ENCODE measurements at regions not wholly inside any gene's neighbourhood (a gene's known extent, or its start where the extent isn't known, plus 50 kb on each side); places are given as distances from the start of the nearest gene placed in this dataset.

DNA sequence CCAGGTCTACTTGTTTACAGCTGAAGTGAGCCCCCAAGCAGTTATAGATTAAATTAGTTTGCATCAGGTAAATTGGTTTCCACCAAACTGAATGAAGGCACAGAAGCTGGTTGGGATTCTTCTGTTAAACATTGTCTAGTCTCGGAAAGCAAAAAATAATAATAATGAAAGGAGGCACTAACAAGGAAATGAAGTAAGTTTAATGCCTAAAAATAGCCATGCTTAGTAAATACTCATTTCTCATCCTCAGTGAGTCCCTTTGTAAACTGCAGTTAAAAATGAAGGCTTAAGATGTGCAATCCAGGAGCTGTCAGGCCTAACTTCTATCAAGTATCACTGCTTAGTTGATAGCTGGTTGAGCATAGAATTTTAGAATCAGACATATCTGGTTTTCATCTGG lies 113.5 kb downstream of the BTG1 start:
- DNase-seq (ENCODE audit: low spot score), result no peak

- DNase-seq (ENCODE audit: low spot score), result peak; percentile 60
Observed at GRCh38 chr12:92030618-92031017, 115.0 kb downstream of the BTG1 start.

DNA sequence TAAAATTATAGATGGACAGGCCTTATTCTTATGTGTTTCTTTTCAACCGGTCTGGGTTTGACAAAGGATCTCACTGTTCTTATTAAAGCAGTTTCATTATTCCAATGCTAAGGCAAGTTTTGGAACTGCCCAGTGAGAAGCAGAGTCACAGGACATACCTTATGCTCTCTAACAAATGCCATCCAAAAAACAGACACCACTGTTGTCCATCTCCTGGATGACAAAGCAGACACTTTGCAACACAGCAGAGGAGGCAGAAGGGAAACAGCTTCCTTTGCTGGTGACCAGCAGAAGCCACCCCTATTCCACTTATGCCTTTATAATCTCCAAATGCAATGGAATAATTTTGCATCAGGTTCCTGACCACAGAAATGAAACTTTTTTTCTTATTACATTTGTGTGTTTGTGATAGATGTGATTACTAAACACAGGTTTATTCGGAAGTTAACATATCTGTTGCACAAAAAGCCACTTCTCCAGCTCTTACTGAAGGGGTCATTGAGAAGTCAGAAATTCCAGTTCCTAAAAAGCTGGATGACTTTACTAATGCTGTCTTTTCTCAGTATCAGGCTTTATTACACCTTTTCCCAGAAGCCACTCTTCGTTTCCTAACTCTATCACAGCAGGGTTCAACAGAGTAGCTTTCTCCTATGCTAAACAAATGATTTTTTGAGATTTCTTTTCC lies 115.6 kb downstream of the BTG1 start:
- no peak for DNase-seq (ENCODE audit: low spot score)

DNA sequence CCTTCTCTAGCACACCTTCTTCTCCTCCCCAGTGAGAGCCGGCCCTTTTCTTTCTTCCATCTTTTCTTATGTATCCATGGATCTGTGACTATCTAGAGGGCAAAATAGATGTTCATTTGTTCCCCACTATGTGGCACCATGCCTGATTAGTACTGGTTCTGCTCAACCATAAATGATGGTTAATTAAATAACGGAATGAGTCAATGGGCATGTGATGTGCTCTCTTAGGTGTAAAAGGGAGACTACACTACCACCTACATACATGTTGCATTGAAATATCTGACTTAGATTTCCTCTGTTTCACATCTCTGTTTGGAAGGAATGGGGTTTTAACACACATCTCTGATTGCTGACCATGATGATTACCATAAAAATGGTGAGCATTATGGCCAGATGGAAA lies 116.5 kb downstream of the BTG1 start:
- no peak for DNase-seq (ENCODE audit: low spot score)

DNA sequence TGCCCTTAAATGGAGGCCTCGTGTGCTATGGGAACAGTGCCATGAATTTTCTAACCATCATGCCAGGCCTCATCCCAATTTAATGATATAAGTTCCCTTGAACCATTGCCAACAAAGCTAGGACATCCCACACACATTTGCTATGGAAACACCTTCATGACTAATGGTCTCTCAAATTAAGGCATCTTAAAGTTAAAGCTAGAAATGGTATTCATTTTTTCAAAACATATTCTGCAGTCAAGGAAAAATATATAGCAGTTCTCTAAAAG lies 117.3 kb downstream of the BTG1 start:
- DNase-seq (ENCODE audit: low spot score), result no peak

GRCh38 chr12:92027701-92028440 lies 117.8 kb downstream of the BTG1 start:
- DNase-seq (ENCODE audit: low spot score), result no peak

GRCh38 chr12:92027243-92027642 lies 118.4 kb downstream of the BTG1 start:
- no peak for DNase-seq (ENCODE audit: low spot score)

DNA sequence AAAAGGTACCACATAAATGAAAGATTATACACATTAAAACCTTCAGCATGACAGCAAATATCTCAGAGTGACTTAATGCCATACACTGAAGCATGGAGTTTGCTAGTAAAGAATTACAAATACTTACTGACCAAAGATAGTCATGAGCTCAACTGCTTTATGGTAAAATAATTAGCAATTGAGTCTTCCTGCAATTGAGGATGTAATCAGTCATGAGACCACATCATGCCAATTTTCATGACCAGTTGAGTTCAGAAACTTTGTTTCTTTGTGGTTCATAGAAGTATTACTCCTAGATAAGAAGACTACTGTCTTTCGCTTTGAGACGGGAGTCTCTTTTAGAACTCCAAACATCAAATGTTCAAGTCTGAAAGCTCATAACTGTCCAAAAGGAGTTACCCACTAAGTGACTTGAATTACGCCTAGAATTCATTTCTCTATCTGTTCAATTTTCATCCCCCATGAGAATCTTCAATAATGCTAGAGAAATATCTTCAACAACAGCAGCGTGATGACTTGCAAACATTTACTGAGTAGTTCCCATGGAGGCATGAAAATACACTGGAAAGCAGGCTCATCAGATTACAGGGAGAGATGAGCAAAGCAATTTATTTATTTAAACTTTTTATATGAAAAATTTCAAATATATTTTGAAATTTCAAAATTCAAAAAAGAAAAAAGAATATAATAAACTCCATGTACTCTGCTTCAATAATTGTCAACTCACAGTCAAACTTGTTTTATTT lies 120.0 kb downstream of the BTG1 start:
- DNase-seq (ENCODE audit: low spot score), result no peak

DNA sequence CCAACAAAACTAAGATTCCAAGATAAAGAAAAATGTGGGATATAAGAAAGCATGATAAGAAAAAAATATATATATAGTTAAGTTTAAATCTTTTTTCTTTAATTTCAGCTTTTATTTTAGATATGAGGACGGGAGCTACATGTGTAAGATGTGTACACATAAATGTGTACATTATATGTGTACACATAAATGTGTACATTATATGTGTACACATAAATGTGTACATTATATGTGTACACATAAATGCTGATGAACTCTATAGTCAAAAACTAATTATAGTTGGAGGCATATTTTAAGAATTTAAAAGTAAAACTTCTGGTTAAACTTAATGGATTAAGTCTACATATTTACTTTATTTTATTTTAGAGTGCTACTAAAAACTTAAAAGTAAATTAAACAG lies 123.6 kb downstream of the BTG1 start:
- no peak for DNase-seq (ENCODE audit: low spot score)

GRCh38 chr12:92021666-92022035 lies 124.0 kb downstream of the BTG1 start:
- no peak for DNase-seq (ENCODE audit: low spot score)

DNA sequence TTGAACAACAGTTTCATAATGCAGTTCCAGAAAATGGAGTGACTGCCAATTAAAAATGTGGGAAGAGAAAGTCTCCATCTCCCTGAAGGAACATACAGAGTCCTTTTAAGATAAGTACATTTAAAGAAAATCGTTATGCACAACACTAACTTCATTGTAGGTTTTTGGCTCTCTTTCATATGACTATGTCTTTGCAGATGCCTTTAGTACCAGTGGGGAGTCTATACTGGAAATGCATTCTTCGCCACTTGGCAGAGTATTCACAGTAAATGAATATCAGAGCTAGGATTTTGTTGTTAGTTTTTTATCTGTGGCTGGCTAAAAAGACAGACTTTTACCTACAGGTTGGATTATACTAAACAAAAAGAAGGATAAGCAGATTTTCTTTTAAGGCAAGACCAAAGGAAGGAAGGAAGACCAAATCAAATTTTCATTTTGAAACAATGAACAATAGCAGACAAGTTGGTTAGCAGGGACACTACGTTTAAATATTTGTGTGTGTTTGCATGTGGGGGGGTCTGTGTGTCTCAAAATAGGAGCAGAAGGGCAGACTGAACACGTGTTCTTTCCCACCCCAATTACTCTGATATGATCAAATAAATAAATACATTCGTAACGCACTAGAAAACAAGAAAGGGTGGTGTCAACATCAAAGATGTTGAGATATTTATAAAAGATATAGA lies 124.5 kb downstream of the BTG1 start:
- no peak for DNase-seq (ENCODE audit: low spot score)

- no peak for DNase-seq (ENCODE audit: low spot score)
Observed at GRCh38 chr12:92019491-92020277, 126.0 kb downstream of the BTG1 start.

GRCh38 chr12:92012691-92013090 lies 133.0 kb downstream of the BTG1 start:
- no peak for DNase-seq (ENCODE audit: low spot score)

- DNase-seq (ENCODE audit: low spot score), result no peak
Observed at GRCh38 chr12:92010853-92011701, 134.6 kb downstream of the BTG1 start.

DNA sequence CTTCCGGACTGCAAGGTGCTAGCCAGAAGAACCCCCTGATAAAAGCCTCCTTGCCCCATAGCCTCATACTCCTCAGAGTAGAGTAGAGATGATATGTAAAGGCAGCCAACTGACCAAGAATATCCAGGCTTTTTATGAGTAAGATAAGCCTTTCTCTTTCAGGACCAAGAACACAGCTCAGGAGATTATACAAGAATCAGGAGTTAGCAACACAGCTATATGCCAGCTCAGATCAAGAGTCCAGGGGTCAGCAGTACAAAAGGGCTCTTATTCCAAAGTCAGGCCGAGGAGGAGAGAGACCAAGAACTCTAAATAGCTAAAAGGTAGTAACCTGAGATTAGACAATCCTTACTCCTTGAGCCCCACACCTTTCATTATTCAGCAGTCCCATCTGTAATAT lies 135.3 kb downstream of the BTG1 start:
- DNase-seq (ENCODE audit: low spot score), result no peak

DNA sequence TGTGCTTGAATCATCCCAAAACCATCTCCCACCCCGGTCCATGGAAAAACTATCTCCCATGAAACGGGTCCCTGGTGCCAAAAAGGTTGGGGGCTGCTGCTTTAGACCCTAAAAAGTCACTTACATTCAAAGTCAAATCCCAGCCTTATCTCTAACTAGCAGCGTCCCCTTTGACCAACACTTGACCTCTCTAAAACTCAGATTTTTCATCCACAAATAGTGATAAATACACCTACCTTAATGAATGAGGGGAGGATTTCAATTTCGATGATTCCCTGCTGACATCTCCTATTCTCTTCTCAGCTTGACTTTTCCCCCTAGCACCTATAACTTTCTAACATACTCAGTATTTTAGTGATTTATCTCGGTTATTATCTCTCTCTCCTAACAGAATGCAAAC lies 137.3 kb downstream of the BTG1 start:
- DNase-seq (ENCODE audit: low spot score), result no peak

- DNase-seq (ENCODE audit: low spot score), result no peak
Observed at GRCh38 chr12:92007787-92008186, 137.9 kb downstream of the BTG1 start.

- no peak for DNase-seq (ENCODE audit: low spot score)
Observed at GRCh38 chr12:92003701-92004100, 141.9 kb downstream of the BTG1 start.

GRCh38 chr12:92002673-92003382 lies 142.8 kb downstream of the BTG1 start:
- DNase-seq (ENCODE audit: low spot score), result no peak

GRCh38 chr12:92002195-92002649 lies 143.4 kb downstream of the BTG1 start:
- no peak for DNase-seq (ENCODE audit: low spot score)
